MM.1S (cell line): ENCODE measurements at regions not wholly inside any gene's neighbourhood (a gene's known extent, or its start where the extent isn't known, plus 50 kb on each side); places are given as distances from the start of the nearest gene placed in this dataset.
"Not testable (repeated sequence)": the region's sequence is repeated elsewhere in the genome, so short reads cannot be mapped to it uniquely, and the experiment has no call there.

ENCODE experiments used
- DNase-seq: peaks from one replicate; pipeline ENCODE4 v3.0.0-alpha.2; 2015
- H2AFZ ChIP-seq: fragments of 300-600 bp; sonication (generic); 2 replicates; pipeline ENCODE4 v1.6.0; 2016; ENCODE audit warnings: antibody characterized with exemption, low read length
- H3F3A ChIP-seq: fragments of 300-600 bp; sonication (generic); 2 replicates; pipeline ENCODE4 v1.6.1; 2016; ENCODE audit warnings: mild to moderate bottlenecking, antibody characterized with exemption, low read length, moderate library complexity, mixed read lengths; ENCODE audit not compliant: insufficient read depth
- H3K27ac ChIP-seq: fragments of 300-600 bp; sonication (generic); 2 replicates; pipeline ENCODE4 v1.5.1; 2016; ENCODE audit warnings: mild to moderate bottlenecking, low read length
- H3K27me3 ChIP-seq: fragments of 300-600 bp; sonication (generic); replicated peaks from 2 replicates; pipeline ENCODE4 v1.6.0; 2016; ENCODE audit warnings: low read length; ENCODE audit not compliant: insufficient read depth
- H3K36me3 ChIP-seq: fragments of 300-600 bp; sonication (generic); replicated peaks from 2 replicates; pipeline ENCODE4 v1.6.1; 2016; ENCODE audit warnings: mild to moderate bottlenecking, low read length, mixed read lengths; ENCODE audit not compliant: insufficient read depth
- H3K4me1 ChIP-seq: fragments of 300-600 bp; sonication (generic); 2 replicates; pipeline ENCODE4 v1.6.1; 2016; ENCODE audit warnings: low read length, mixed read lengths
- H3K4me2 ChIP-seq: fragments of 300-600 bp; sonication (generic); 2 replicates; pipeline ENCODE4 v1.6.0; 2016; ENCODE audit warnings: low read depth, low read length
- H3K4me3 ChIP-seq: fragments of 300-600 bp; sonication (generic); 2 replicates; pipeline ENCODE4 v1.5.1; 2016; ENCODE audit warnings: low read length, mixed read lengths
- H3K79me2 ChIP-seq: fragments of 300-600 bp; sonication (generic); 2 replicates; pipeline ENCODE4 v1.6.1; 2016; ENCODE audit warnings: mixed run types, low read length, mixed read lengths
- H3K9ac ChIP-seq: fragments of 300-600 bp; sonication (generic); 2 replicates; pipeline ENCODE4 v1.6.1; 2016; ENCODE audit warnings: low read length, mixed read lengths
- H3K9me2 ChIP-seq: fragments of 300-600 bp; sonication (generic); replicated peaks from 2 replicates; pipeline ENCODE4 v1.6.1; 2016; ENCODE audit warnings: mild to moderate bottlenecking, low read length, mixed read lengths; ENCODE audit not compliant: insufficient read depth
- H3K9me3 ChIP-seq: fragments of 300-600 bp; sonication (generic); replicated peaks from 2 replicates; pipeline ENCODE4 v1.6.1; 2016; ENCODE audit warnings: mild to moderate bottlenecking, low read length, mixed read lengths; ENCODE audit not compliant: insufficient read depth
- H4K20me1 ChIP-seq: fragments of 300-600 bp; sonication (generic); 2 replicates; pipeline ENCODE4 v1.6.1; 2016; ENCODE audit warnings: mild to moderate bottlenecking, low read length, moderate library complexity, mixed read lengths; ENCODE audit not compliant: insufficient read depth
- CTCF ChIP-seq: fragments of 300-600 bp; sonication (generic); IDR thresholded peaks from 2 replicates; pipeline ENCODE4 v1.5.1; 2016; ENCODE audit warnings: antibody characterized with exemption, low read length, mixed read lengths
- EZH2 ChIP-seq: fragments of 300-600 bp; sonication (generic); optimal IDR thresholded peaks from 2 replicates; pipeline ENCODE3; 2017; ENCODE audit warnings: low read depth, mild to moderate bottlenecking, antibody characterized with exemption, low read length, mixed read lengths
- EZH2phosphoT487 ChIP-seq: fragments of 300-600 bp; sonication (generic); IDR thresholded peaks from 2 replicates; pipeline ENCODE4 v1.6.1; 2018; ENCODE audit warnings: antibody characterized with exemption, low read length

DNA sequence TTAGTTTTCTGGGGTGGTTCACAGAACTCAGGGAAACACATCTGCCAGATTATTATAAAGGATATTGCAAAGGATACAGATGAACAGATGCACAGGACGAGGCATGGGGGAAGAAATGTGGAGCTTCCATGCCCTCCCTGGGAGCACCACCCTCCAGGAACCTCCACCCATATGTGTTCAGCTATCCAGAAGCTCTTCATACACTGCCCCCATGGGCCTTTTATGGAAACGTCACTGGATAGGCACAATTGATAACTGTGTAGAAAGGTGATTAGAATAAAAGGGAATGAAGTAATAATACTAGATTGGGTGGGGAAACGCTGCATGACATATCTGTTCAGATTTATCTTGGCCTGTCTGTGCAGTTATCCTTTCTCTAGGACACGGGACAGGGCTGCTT is 357.9 kb downstream of the HS3ST1 start:
- no peaks in the 10 kb centered on the region for H3K79me2 ChIP-seq
- no peak overlapping the region for H3K9ac ChIP-seq
- H3F3A ChIP-seq, result peaks cover 5% of the 10 kb centered on the region
- DNase-seq, result no peak
- H3K27me3 ChIP-seq, result no peaks in the 10 kb centered on the region
- H3K4me1 ChIP-seq, result peaks cover 30% of the 10 kb centered on the region
- no peak overlapping the region for H3K4me2 ChIP-seq
- H3K4me3 ChIP-seq, result no peak overlapping the region
- H3K9me2 ChIP-seq, result no peaks in the 10 kb centered on the region
- no peak overlapping the region for H2AFZ ChIP-seq
- no peak for TF ChIP-seq EZH2phosphoT487
- TF ChIP-seq CTCF, result no peak
- no peak for TF ChIP-seq EZH2
- H3K27ac ChIP-seq, result no peak overlapping the region
- no peaks in the 10 kb centered on the region for H4K20me1 ChIP-seq
- H3K36me3 ChIP-seq, result no peaks in the 10 kb centered on the region
- no peaks in the 10 kb centered on the region for H3K9me3 ChIP-seq

DNA sequence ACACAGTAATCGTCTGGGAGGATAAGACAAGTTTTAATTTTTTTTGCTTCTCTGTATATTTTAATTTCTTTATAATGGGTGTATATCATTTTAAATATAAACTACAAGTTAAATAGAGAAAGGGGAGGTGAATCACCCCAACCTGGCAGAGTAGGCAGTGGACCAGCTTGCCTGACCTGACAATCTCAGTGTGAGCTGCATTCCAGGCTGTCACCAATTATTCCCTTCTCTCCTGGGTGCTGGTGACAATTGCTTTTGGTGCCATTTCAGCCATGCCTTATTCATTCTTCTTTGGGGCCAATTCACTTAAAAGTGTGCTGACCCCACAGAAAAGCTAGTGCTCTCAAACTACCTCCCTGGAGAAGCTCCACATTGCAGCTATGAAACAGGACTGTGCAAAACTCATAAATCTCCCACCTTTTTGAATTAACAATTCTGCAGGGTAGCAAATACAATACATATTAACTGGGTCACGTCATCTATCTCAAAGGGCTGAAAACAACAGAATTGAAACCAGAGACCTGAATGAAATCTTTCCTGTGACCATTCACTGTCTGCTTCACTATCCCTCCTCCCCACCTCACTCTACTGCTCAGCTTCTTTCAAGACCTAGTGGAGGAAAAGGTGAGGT is 359.0 kb downstream of the HS3ST1 start:
- H3K36me3 ChIP-seq, result no peaks in the 10 kb centered on the region
- H3K27ac ChIP-seq, result no peak overlapping the region
- peaks cover 30% of the 10 kb centered on the region for H3K4me1 ChIP-seq
- no peak overlapping the region for H3K4me3 ChIP-seq
- no peaks in the 10 kb centered on the region for H3K9me2 ChIP-seq
- no peaks in the 10 kb centered on the region for H4K20me1 ChIP-seq
- H3K9ac ChIP-seq, result no peak overlapping the region
- no peak for TF ChIP-seq EZH2phosphoT487
- TF ChIP-seq EZH2, result no peak
- no peak for TF ChIP-seq CTCF
- no peaks in the 10 kb centered on the region for H3K79me2 ChIP-seq
- no peaks in the 10 kb centered on the region for H3K27me3 ChIP-seq
- peak; percentile 28 for DNase-seq
- H3K4me2 ChIP-seq, result no peak overlapping the region
- no peak overlapping the region for H2AFZ ChIP-seq
- no peaks in the 10 kb centered on the region for H3K9me3 ChIP-seq
- H3F3A ChIP-seq, result peaks cover 5% of the 10 kb centered on the region

- no peak overlapping the region for H3K27ac ChIP-seq
- no peaks in the 10 kb centered on the region for H3K27me3 ChIP-seq
- no peak overlapping the region for H3K9ac ChIP-seq
- H4K20me1 ChIP-seq, result no peaks in the 10 kb centered on the region
- H3K4me2 ChIP-seq, result no peak overlapping the region
- H2AFZ ChIP-seq, result no peak overlapping the region
- no peak overlapping the region for H3K4me3 ChIP-seq
- peaks cover 5% of the 10 kb centered on the region for H3F3A ChIP-seq
- peaks cover 30% of the 10 kb centered on the region for H3K4me1 ChIP-seq
- H3K79me2 ChIP-seq, result no peaks in the 10 kb centered on the region
- TF ChIP-seq EZH2phosphoT487 (no peak), EZH2 (no peak), CTCF (no peak)
- no peaks in the 10 kb centered on the region for H3K36me3 ChIP-seq
- no peak for DNase-seq
- H3K9me3 ChIP-seq, result no peaks in the 10 kb centered on the region
- no peaks in the 10 kb centered on the region for H3K9me2 ChIP-seq
These were observed 359.6 kb downstream of the HS3ST1 start for GRCh38 chr4:11069083-11069482.

DNA sequence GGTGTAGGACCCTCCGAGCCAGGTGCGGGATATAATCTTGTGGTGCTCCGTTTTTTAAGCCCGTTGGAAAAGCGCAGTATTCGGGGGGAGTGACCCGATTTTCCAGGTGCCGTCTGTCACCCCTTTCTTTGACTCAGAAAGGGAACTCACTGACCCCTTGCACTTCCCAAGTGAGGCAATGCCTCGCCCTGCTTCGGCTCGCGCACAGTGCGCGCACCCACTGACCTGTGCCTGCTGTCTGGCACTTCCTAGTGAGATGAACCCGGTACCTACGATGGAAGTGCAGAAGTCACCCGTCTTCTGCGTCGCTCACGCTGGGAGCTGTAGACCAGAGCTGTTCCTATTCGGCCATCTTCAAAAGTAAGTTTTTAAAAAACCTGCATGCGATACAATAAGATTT is 362.1 kb downstream of the HS3ST1 start:
- H3K27ac ChIP-seq, H3K27me3 ChIP-seq, H4K20me1 ChIP-seq, H3F3A ChIP-seq, H3K36me3 ChIP-seq, H3K9me3 ChIP-seq, H3K9me2 ChIP-seq, DNase-seq, H3K4me3 ChIP-seq, H2AFZ ChIP-seq, H3K79me2 ChIP-seq, H3K9ac ChIP-seq, H3K4me2 ChIP-seq: not testable (repeated sequence)
- peaks cover 10% of the 10 kb centered on the region; the same call in 1 of the 2 replicates for H3K4me1 ChIP-seq

DNA sequence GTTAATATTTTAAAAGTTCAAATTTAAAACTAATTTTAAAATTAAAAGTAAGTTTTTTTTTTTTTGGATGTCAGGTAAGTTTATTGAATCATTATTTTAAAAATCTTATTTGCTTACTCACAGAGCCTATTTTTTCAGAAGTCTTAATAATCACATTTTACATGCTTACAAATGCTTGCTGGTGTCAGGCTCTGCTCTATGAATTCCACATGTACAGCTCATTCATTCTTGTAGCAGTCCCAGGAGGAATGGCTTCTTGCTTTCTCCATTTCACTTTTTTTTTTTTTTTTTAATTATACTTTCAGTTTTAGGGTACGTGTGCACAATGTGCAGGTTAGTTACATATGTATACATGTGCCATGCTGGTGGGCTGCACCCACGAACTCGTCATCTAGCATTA is 368.1 kb downstream of the HS3ST1 start:
- not testable (repeated sequence) for H3F3A ChIP-seq, H3K27me3 ChIP-seq, H3K36me3 ChIP-seq, H3K9me3 ChIP-seq, H4K20me1 ChIP-seq, H2AFZ ChIP-seq, H3K4me2 ChIP-seq, H3K4me3 ChIP-seq, DNase-seq, H3K9me2 ChIP-seq, H3K27ac ChIP-seq, H3K4me1 ChIP-seq, H3K9ac ChIP-seq, H3K79me2 ChIP-seq

DNA sequence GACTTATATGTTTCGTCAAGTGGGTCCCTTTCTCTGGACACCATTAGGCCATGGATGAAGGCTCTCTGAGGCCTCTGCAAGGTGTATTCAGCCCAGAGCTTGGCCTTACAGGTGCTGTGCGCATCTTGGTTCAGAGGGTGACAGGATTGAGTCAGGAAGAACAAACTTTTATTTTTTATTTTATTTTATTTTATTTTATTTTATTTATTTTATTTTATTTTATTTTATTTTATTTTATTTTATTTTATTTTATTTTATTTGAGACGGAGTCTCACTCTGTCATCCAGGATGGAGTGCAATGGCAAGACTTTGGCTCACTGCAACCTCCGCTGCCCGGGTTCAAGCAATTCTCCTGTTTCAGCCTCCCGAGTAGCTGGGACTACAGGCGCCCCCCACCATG is 370.4 kb upstream of the CLNK start:
- H3K27me3 ChIP-seq, H3K4me3 ChIP-seq, H2AFZ ChIP-seq, H3K4me1 ChIP-seq, H3K9me2 ChIP-seq, H3F3A ChIP-seq, H3K4me2 ChIP-seq, H3K36me3 ChIP-seq, H3K9ac ChIP-seq, H3K27ac ChIP-seq, H4K20me1 ChIP-seq, H3K79me2 ChIP-seq, DNase-seq, H3K9me3 ChIP-seq: not testable (repeated sequence)
